ENCODE measurements at regions not wholly inside any gene's neighbourhood (a gene's known extent, or its start where the extent isn't known, plus 50 kb on each side); places are given as distances from the start of the nearest gene placed in this dataset.
"Not testable (repeated sequence)": the region's sequence is repeated elsewhere in the genome, so short reads cannot be mapped to it uniquely, and the experiment has no call there.

GRCh38 chr21:27339902-27340301 is 373.0 kb upstream of the ADAMTS5 start:
- DNase-seq (ENCODE audit: low spot score in 2 of 2, unreplicated experiment in 2 of 2): no peak

GRCh38 chr21:27338007-27338406 is 371.1 kb upstream of the ADAMTS5 start:
- H3K4me3 Mint-ChIP-seq; H3K4me1 Mint-ChIP-seq; DNase-seq (ENCODE audit: low spot score in 2 of 2, unreplicated experiment in 2 of 2); H3K27me3 Mint-ChIP-seq (ENCODE audit: low read depth); H3K36me3 Mint-ChIP-seq; H3K27ac Mint-ChIP-seq: not testable (repeated sequence)
- peaks cover 25% of the 10 kb centered on the region for H3K9me3 Mint-ChIP-seq

More at GRCh38 chr21:27339902-27340301, 373.0 kb upstream of the ADAMTS5 start:
- Mint-ChIP-seq H3K9me3 (peaks cover 13% of the 10 kb centered on the region), H3K27ac (no peak overlapping the region), H3K4me3 (no peak overlapping the region), H3K36me3 (no peaks in the 10 kb centered on the region), H3K4me1 (peaks cover 7% of the 10 kb centered on the region), H3K27me3 (ENCODE audit: low read depth) (no peaks in the 10 kb centered on the region)
- TF ChIP-seq CTCF (IDR thresholded peaks at IDR 0.05; ENCODE audit: unreplicated experiment): no peak

GRCh38 chr21:27333096-27333495 is 366.2 kb upstream of the ADAMTS5 start:
- no peak for TF ChIP-seq CTCF (IDR thresholded peaks at IDR 0.05; ENCODE audit: unreplicated experiment)
- Mint-ChIP-seq H3K4me1 (no peaks in the 10 kb centered on the region), H3K9me3 (peaks cover 35% of the 10 kb centered on the region), H3K27ac (no peak overlapping the region), H3K4me3 (no peak overlapping the region), H3K36me3 (peaks cover 6% of the 10 kb centered on the region), H3K27me3 (ENCODE audit: low read depth) (no peaks in the 10 kb centered on the region)
- DNase-seq (ENCODE audit: low spot score in 2 of 2, unreplicated experiment in 2 of 2): no peak

GRCh38 chr21:27329255-27329851 is 362.5 kb upstream of the ADAMTS5 start:
- Mint-ChIP-seq H3K4me3 (no peak overlapping the region), H3K27ac (no peak overlapping the region), H3K4me1 (no peaks in the 10 kb centered on the region), H3K9me3 (peaks cover 16% of the 10 kb centered on the region), H3K36me3 (peaks cover 6% of the 10 kb centered on the region), H3K27me3 (ENCODE audit: low read depth) (no peaks in the 10 kb centered on the region)
- no peak for DNase-seq (ENCODE audit: low spot score in 2 of 2, unreplicated experiment in 2 of 2)
- TF ChIP-seq CTCF (IDR thresholded peaks at IDR 0.05; ENCODE audit: unreplicated experiment): no peak

GRCh38 chr21:27326301-27326700 is 359.4 kb upstream of the ADAMTS5 start:
- TF ChIP-seq CTCF (IDR thresholded peaks at IDR 0.05; ENCODE audit: unreplicated experiment): no peak
- Mint-ChIP-seq H3K4me1 (no peaks in the 10 kb centered on the region), H3K9me3 (peaks cover 7% of the 10 kb centered on the region), H3K4me3 (no peak overlapping the region), H3K27ac (no peak overlapping the region), H3K36me3 (peaks cover 3% of the 10 kb centered on the region), H3K27me3 (ENCODE audit: low read depth) (no peaks in the 10 kb centered on the region)
- DNase-seq (ENCODE audit: low spot score in 2 of 2, unreplicated experiment in 2 of 2): no peak

GRCh38 chr21:27323331-27323730 is 356.4 kb upstream of the ADAMTS5 start:
- H3K27ac Mint-ChIP-seq: no peak overlapping the region
- no peak for DNase-seq (ENCODE audit: low spot score in 2 of 2, unreplicated experiment in 2 of 2)
- no peaks in the 10 kb centered on the region for H3K4me1 Mint-ChIP-seq
- H3K36me3 Mint-ChIP-seq: no peaks in the 10 kb centered on the region
- peaks cover 11% of the 10 kb centered on the region for H3K9me3 Mint-ChIP-seq
- TF ChIP-seq CTCF (IDR thresholded peaks at IDR 0.05; ENCODE audit: unreplicated experiment): no peak
- H3K4me3 Mint-ChIP-seq: no peak overlapping the region
- H3K27me3 Mint-ChIP-seq (ENCODE audit: low read depth): no peaks in the 10 kb centered on the region

Data from mesothelial cell of epicardium (in vitro differentiated cells).